SK-N-SH (cell line): ENCODE measurements at regions not wholly inside any gene's neighbourhood (a gene's known extent, or its start where the extent isn't known, plus 50 kb on each side); places are given as distances from the start of the nearest gene placed in this dataset.

ENCODE experiments used
- CTCF ChIA-PET: fragments of 300-600, 350-600 bp; formaldehyde crosslinking; extraction: SDS; loops from one replicate; lab custom pipeline; 2021; lab: Yijun Ruan, JAX
- POLR2A ChIA-PET: fragments of 350-600 bp; sonication (Branson Sonifier 250); formaldehyde crosslinking; extraction: SDS; loops from one replicate; lab custom pipeline; 2020; ENCODE audit warnings: antibody characterized with exemption, inconsistent platforms; lab: Yijun Ruan, JAX
- DNase-seq: peaks from one replicate; pipeline ENCODE4 v3.0.0; 2012
- H2AFZ ChIP-seq: fragments of 200-600 bp; sonication (generic); 2 replicates; pipeline ENCODE4 v1.8.1; 2016; ENCODE audit warnings: antibody characterized with exemption, mild to moderate bottlenecking, low read depth
- H3F3A ChIP-seq: fragments of 200-600 bp; sonication (generic); replicated peaks from 2 replicates; pipeline ENCODE3; 2016; ENCODE audit warnings: antibody characterized with exemption, mild to moderate bottlenecking; ENCODE audit not compliant: insufficient read depth
- H3K27ac ChIP-seq, 2 experiments: fragments of 200-500 bp in 1 of 2; fragments of 200-600 bp in 1 of 2; sonication (Bioruptor generic) in 1 of 2; sonication (generic), shearing (Covaris generic) in 1 of 2; 2 replicates each; pipeline versions ENCODE4 v1.5.1 to v1.6.1; 2014 to 2016; ENCODE audit warnings: low read depth in 2 of 2, inconsistent platforms in 1 of 2, low read length in 1 of 2, mild to moderate bottlenecking in 1 of 2, mixed read lengths in 1 of 2
- H3K27me3 ChIP-seq: fragments of 200-600 bp; sonication (generic), shearing (Covaris generic); 2 replicates; pipeline ENCODE4 v1.6.1; 2016; ENCODE audit warnings: mixed run types; ENCODE audit not compliant: insufficient read depth
- H3K36me3 ChIP-seq, 2 experiments: fragments of 200-500 bp in 1 of 2; fragments of 200-600 bp in 1 of 2; sonication (Bioruptor generic) in 1 of 2; sonication (generic) in 1 of 2; replicated peaks in 1 of 2; 2 replicates each; pipeline versions ENCODE3 to v1.5.1; 2014 to 2016; ENCODE audit warnings: low read length in 1 of 2, mild to moderate bottlenecking in 1 of 2; ENCODE audit not compliant: insufficient read depth in 2 of 2, control insufficient read depth in 1 of 2
- H3K4me1 ChIP-seq, 2 experiments: fragments of 200-500 bp in 1 of 2; fragments of 200-600 bp in 1 of 2; sonication (Bioruptor generic) in 1 of 2; sonication (generic), shearing (Covaris generic) in 1 of 2; 2 replicates each; pipeline versions ENCODE4 v1.5.1 to v1.6.1; 2014 to 2016; ENCODE audit warnings: low read depth in 1 of 2, low read length in 1 of 2, mixed run types in 1 of 2; ENCODE audit not compliant: insufficient read depth in 2 of 2, control insufficient read depth in 1 of 2
- H3K4me2 ChIP-seq: fragments of 200-600 bp; sonication (generic), shearing (Covaris generic); 2 replicates; pipeline ENCODE4 v1.6.1; 2017; ENCODE audit warnings: mixed run types
- H3K4me3 ChIP-seq, 2 experiments: fragments of 200-500 bp in 1 of 2; fragments of 200-600 bp in 1 of 2; sonication (Bioruptor generic) in 1 of 2; sonication (generic), shearing (Covaris generic) in 1 of 2; 2 replicates each; pipeline versions ENCODE4 v1.5.1 to v1.8.1; 2014 to 2016; ENCODE audit warnings: low read depth in 2 of 2, inconsistent platforms in 1 of 2, low read length in 1 of 2, mild to moderate bottlenecking in 1 of 2, mixed read lengths in 1 of 2, moderate library complexity in 1 of 2
- H3K79me2 ChIP-seq: fragments of 200-600 bp; sonication (generic); 2 replicates; pipeline ENCODE4 v1.8.1; 2017; ENCODE audit warnings: mild to moderate bottlenecking; ENCODE audit not compliant: insufficient read depth
- H3K9ac ChIP-seq: fragments of 200-600 bp; sonication (generic); 2 replicates; pipeline ENCODE4 v1.6.1; 2017; ENCODE audit warnings: mixed run types
- H3K9me2 ChIP-seq: fragments of 200-600 bp; sonication (generic); 2 replicates; pipeline ENCODE4 v1.6.1; 2017; ENCODE audit warnings: mixed run types
- H3K9me3 ChIP-seq: fragments of 200-600 bp; sonication (generic); 2 replicates; pipeline ENCODE4 v1.6.1; 2017; ENCODE audit warnings: mixed run types, mild to moderate bottlenecking, moderate library complexity
- H4K20me1 ChIP-seq: fragments of 200-600 bp; sonication (generic); 2 replicates; pipeline ENCODE4 v1.6.1; 2017; ENCODE audit warnings: mild to moderate bottlenecking, mixed run types; ENCODE audit not compliant: insufficient read depth
- CHD2 ChIP-seq: fragments of 150-350 bp; IDR thresholded peaks from 2 replicates; pipeline ENCODE4 v1.6.1; 2018; ENCODE audit warnings: low read length; ENCODE audit not compliant: partially characterized antibody
- CTCF ChIP-seq: fragments of 200-600 bp; sonication (generic); IDR thresholded peaks from 2 replicates; pipeline ENCODE4 v1.6.1; 2017; ENCODE audit warnings: antibody characterized with exemption, mild to moderate bottlenecking, moderate library complexity
- EP300 ChIP-seq, 2 experiments: IDR thresholded peaks; 2 replicates each; pipeline versions ENCODE4 v1.4.0 to v1.6.1; 2012; ENCODE audit warnings: borderline replicate concordance in 1 of 2, low read depth in 1 of 2, low read length in 1 of 2
- FOXJ3 ChIP-seq: sonication (generic); formaldehyde crosslinking; IDR thresholded peaks from 2 replicates; pipeline ENCODE4 v1.5.1; 2020; ENCODE audit warnings: mild to moderate bottlenecking, missing genetic modification reagents
- GABPA ChIP-seq: IDR thresholded peaks from 2 replicates; pipeline ENCODE4 v1.4.0; 2012; ENCODE audit warnings: low read depth, mild to moderate bottlenecking
- GATA2 ChIP-seq: sonication (generic); formaldehyde crosslinking; IDR thresholded peaks from 2 replicates; pipeline ENCODE4 v1.5.0; 2020; ENCODE audit warnings: mild to moderate bottlenecking, missing genetic modification reagents
- JUND ChIP-seq: IDR thresholded peaks from 2 replicates; pipeline ENCODE4 v1.4.0; 2012
- MAX ChIP-seq: IDR thresholded peaks from 2 replicates; pipeline ENCODE4 v1.4.0; 2012; ENCODE audit warnings: low read depth
- MXI1 ChIP-seq: IDR thresholded peaks from 2 replicates; pipeline ENCODE4 v1.6.1; 2012; ENCODE audit warnings: mild to moderate bottlenecking, low read depth, low read length, improper control_type of control experiment
- NFIC ChIP-seq: IDR thresholded peaks from 2 replicates; pipeline ENCODE4 v1.4.0; 2012; ENCODE audit warnings: borderline replicate concordance
- RAD21 ChIP-seq: IDR thresholded peaks from 2 replicates; pipeline ENCODE4 v1.6.1; 2012; ENCODE audit warnings: mild to moderate bottlenecking, low read length
- RCOR1 ChIP-seq: fragments of 150-350 bp; IDR thresholded peaks from 2 replicates; pipeline ENCODE4 v1.6.1; 2017; ENCODE audit warnings: antibody characterized with exemption, low read length
- SIN3A ChIP-seq: IDR thresholded peaks from 2 replicates; pipeline ENCODE4 v1.6.1; 2012; ENCODE audit warnings: low read depth, mild to moderate bottlenecking, low read length, moderate library complexity, borderline replicate concordance
- SMC3 ChIP-seq: IDR thresholded peaks from 2 replicates; pipeline ENCODE4 v1.6.1; 2012; ENCODE audit warnings: low read depth, low read length, improper control_type of control experiment
- TAF1 ChIP-seq: IDR thresholded peaks from 2 replicates; pipeline ENCODE4 v1.6.1; 2012; ENCODE audit warnings: low read depth, mild to moderate bottlenecking, low read length, moderate library complexity, borderline replicate concordance
- TCF12 ChIP-seq: IDR thresholded peaks from 2 replicates; pipeline ENCODE4 v1.4.0; 2012
- TEAD4 ChIP-seq: IDR thresholded peaks from 2 replicates; pipeline ENCODE4 v1.4.0; 2012; ENCODE audit warnings: mild to moderate bottlenecking, borderline replicate concordance; ENCODE audit not compliant: insufficient read depth
- USF1 ChIP-seq: IDR thresholded peaks from 2 replicates; pipeline ENCODE4 v1.4.0; 2012; ENCODE audit warnings: low read depth, borderline replicate concordance
- YY1 ChIP-seq: IDR thresholded peaks from 2 replicates; pipeline ENCODE4 v1.4.0; 2012; ENCODE audit warnings: low read depth, mild to moderate bottlenecking
- WGBS: methylation state at CpG from one replicate; pipeline ENCODE4 v1.1.6; 2017; ENCODE audit warnings: low lambda C conversion rate; 5-methylcytosine and 5-hydroxymethylcytosine counted together
- TF ChIP-seq, protein P1 (sequence below): fragments of 150-350 bp; IDR thresholded peaks from 2 replicates; pipeline ENCODE4 v1.6.1; 2016; ENCODE audit warnings: mild to moderate bottlenecking, low read depth, low read length
- TF ChIP-seq, protein P2 (sequence below): fragments of 150-350 bp; IDR thresholded peaks from 2 replicates; pipeline ENCODE4 v1.6.1; 2017; ENCODE audit warnings: antibody characterized with exemption, low read length, low read depth, borderline replicate concordance

DNA sequence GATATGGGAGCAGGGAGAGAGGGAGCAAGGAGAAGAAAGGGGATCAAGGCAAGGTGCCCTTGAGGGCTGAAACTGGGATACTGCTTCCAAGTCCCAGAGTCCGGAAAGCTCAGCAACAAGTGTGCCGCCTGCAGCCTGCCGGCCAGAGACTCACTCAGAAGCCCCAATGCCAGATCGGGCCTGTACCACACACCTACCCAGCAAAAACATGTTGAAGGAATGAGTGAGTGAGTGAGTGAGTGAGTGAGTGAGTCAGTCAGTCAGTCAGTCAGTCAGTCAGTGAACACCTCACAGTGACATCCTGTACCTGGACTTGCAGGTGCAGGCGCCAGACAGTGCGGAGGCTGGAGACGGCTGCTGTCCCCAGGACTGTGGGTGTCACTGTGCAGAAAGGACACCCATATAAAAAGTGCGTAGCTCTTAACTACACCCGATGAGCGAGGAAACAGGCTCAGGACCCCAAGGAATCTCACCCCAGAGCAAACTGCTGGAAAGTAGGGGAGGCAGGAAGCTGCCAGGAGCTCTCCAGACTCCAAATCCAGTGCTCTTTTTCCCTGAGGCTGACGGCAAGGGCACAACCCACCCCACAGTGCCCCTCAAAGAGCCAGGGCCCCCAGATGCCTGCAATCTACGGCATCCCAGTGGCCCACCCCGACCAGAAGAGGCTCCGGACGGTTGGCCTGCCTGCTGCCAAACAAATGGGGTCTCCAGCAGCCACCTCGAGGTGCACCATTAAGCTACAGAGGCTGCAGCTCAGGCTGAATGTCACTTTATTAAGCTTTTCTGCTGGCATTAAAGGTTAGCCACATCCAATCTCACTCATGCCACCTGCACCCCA lies 261.7 kb downstream of the NPHP4 start:
- TF ChIP-seq RCOR1: no peak
- no peak for TF ChIP-seq JUND
- no peak for TF ChIP-seq TEAD4
- no peak for TF ChIP-seq RAD21
- TF ChIP-seq EP300 (IDR thresholded peaks at IDR 0.05; ENCODE audit: borderline replicate concordance in 1 of 2, low read depth in 1 of 2, low read length in 1 of 2): no peak
- no peak for TF ChIP-seq YY1
- no peak for TF ChIP-seq MXI1
- TF ChIP-seq SMC3: no peak
- no peak for TF ChIP-seq USF1
- TF ChIP-seq GATA2 (CRISPR knock-in tag): no peak
- TF ChIP-seq, protein P1, sequence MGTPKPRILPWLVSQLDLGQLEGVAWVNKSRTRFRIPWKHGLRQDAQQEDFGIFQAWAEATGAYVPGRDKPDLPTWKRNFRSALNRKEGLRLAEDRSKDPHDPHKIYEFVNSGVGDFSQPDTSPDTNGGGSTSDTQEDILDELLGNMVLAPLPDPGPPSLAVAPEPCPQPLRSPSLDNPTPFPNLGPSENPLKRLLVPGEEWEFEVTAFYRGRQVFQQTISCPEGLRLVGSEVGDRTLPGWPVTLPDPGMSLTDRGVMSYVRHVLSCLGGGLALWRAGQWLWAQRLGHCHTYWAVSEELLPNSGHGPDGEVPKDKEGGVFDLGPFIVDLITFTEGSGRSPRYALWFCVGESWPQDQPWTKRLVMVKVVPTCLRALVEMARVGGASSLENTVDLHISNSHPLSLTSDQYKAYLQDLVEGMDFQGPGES: no peak
- no peak for TF ChIP-seq FOXJ3 (CRISPR knock-in tag)
- TF ChIP-seq MAX: no peak
- TF ChIP-seq, all 33 proteins: peak for 0
- Histone ChIP-seq H4K20me1 (no peaks in the 10 kb centered on the region), H2AFZ (no peak overlapping the region), H3K36me3 (no peaks in the 10 kb centered on the region), H3K9ac (no peak overlapping the region), H3K4me1 (peaks cover 0 to 21% of the 10 kb centered on the region in 2 experiments; a peak in 1 of 4 replicates), H3K79me2 (no peaks in the 10 kb centered on the region), H3K27ac (no peak overlapping the region), H3K4me2 (no peak overlapping the region), H3K27me3 (no peaks in the 10 kb centered on the region), H3K9me3 (no peaks in the 10 kb centered on the region), H3K9me2 (no peaks in the 10 kb centered on the region), H3K4me3 (no peak overlapping the region), H3F3A (no peaks in the 10 kb centered on the region)
- 49% methylated on average over 10 of the region's 16 CpGs for WGBS
- ChIA-PET CTCF (interaction anchor here (1.0 to 5.2 kb wide), 3 partner anchors 9 to 22 kb away, joined by 3 to 42 read pairs (median 5); no protein-coding TSS in a partner anchor), POLR2A (no interaction called here)
- DNase-seq: no peak

GRCh38 chr1:5729636-5730145 lies 262.5 kb downstream of the NPHP4 start:
- WGBS: 24% methylated on average over 2 of the region's 4 CpGs
- H3K27me3 ChIP-seq: no peaks in the 10 kb centered on the region
- no peak overlapping the region for H3K4me2 ChIP-seq
- H3K4me3 ChIP-seq: no peak overlapping the region
- no peaks in the 10 kb centered on the region for H3K36me3 ChIP-seq
- H3F3A ChIP-seq: no peaks in the 10 kb centered on the region
- H2AFZ ChIP-seq: no peak overlapping the region
- no peaks in the 10 kb centered on the region for H3K9me2 ChIP-seq
- CTCF ChIA-PET: interaction anchor here (1.2 to 5.2 kb wide), 4 partner anchors 10 to 1073 kb away, joined by 3 to 42 read pairs (median 4); no protein-coding TSS in a partner anchor
- no peak overlapping the region for H3K9ac ChIP-seq
- H4K20me1 ChIP-seq: no peaks in the 10 kb centered on the region
- peaks cover 0 to 29% of the 10 kb centered on the region in 2 experiments; a peak in 1 of 4 replicates for H3K4me1 ChIP-seq
- H3K9me3 ChIP-seq: no peaks in the 10 kb centered on the region
- H3K79me2 ChIP-seq: no peaks in the 10 kb centered on the region
- POLR2A ChIA-PET: no interaction called here
- no peak for DNase-seq
- H3K27ac ChIP-seq: no peak overlapping the region
- TF ChIP-seq CTCF: no peak
- no peak for TF ChIP-seq GATA2 (CRISPR knock-in tag)
- TF ChIP-seq TCF12: no peak
- TF ChIP-seq MXI1: no peak
- no peak for TF ChIP-seq MAX
- TF ChIP-seq, protein P2, sequence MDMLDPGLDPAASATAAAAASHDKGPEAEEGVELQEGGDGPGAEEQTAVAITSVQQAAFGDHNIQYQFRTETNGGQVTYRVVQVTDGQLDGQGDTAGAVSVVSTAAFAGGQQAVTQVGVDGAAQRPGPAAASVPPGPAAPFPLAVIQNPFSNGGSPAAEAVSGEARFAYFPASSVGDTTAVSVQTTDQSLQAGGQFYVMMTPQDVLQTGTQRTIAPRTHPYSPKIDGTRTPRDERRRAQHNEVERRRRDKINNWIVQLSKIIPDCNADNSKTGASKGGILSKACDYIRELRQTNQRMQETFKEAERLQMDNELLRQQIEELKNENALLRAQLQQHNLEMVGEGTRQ: no peak
- TF ChIP-seq EP300 (IDR thresholded peaks at IDR 0.05; ENCODE audit: borderline replicate concordance in 1 of 2, low read depth in 1 of 2, low read length in 1 of 2): no peak
- no peak for TF ChIP-seq RCOR1
- no peak for TF ChIP-seq FOXJ3 (CRISPR knock-in tag)
- TF ChIP-seq TAF1: no peak
- no peak for TF ChIP-seq NFIC
- TF ChIP-seq CHD2: no peak
- no peak for TF ChIP-seq SIN3A
- no peak for TF ChIP-seq GABPA
